ENCODE measurements at regions not wholly inside any gene's neighbourhood (a gene's known extent, or its start where the extent isn't known, plus 50 kb on each side); places are given as distances from the start of the nearest gene placed in this dataset.
A peak's percentile ranks its signal among the peaks of the same experiment; 100 is the strongest.

DNA sequence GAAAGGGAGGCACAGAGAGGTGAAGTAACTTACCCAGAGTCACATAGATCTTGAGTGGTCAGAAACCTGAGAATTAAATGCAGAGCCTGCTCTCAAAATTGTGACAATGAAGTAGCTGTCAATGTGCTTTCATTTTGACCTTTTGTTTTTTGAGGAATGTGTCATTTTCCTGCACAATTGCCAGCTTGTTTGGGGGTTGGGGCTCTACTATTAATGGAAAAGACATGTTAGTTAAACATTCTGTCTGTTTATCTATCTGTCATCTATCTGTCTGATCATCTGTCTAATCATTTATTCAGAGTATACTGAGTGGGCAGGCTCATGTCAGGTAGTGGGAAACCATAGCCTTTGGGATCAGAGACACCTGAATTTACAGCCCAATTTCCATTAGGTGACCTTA lies 428.4 kb downstream of the TSN start:
- DNase-seq, result no peak

DNA sequence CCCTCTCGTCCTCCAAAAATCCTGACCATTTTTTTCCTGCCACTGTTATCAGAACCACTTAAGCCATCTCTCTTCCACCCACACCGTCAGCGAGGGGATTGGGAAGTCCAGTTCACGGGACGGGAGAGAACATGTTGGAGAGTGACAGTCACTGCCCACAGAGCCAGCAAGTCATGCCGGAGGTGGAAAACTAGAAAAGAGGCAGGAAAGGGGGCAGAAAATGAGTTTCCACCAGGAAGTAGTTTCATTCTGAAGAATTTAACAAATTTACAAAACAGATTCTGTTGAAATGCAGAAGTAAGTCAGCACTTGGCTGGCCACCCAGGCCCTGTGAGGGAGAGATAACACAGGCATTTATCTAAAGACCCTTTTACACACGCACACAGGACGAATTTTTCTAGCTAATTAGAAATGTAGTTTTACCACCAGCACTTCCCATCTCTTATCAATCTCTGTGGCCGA lies 431.3 kb downstream of the TSN start:
- peak; percentile 45 to 84 for DNase-seq

DNA sequence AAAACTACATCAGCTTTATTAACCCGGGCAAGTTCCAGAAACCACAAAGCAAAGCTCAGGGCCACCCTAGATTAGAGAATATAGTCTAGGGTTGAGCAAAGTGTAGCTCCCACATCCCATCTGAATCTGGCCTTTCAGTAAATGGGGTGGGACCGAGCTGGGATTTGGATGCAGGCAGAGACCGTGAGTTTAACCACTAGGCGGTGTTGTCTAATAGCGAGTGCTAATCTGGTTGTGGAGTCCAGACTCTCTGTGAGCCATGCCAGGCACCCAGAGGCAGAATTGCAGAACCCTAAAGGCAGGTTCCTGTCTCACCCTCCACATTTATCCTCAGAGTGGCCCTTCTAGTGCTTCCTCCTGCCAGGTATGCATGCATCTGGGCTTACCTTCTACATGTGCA lies 435.9 kb downstream of the TSN start:
- no peak for DNase-seq

DNA sequence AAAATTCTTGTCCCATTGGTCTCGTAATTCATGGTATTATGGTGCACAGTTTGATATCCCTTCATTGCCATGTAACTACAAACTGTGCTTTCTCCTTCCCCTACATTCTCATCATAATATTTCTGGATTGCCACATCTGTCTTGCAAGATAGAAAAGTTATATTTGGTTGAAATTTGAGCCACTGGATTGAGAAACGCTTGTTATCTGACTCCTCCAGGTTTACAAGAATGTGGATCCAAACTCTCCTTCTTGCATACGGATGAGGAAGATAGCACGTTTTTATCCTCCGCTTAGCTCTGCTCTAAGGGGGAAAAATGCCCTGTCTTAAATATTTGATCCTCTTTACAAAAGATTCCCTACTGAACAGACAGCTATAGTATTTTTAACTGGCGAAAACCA lies 438.2 kb downstream of the TSN start:
- no peak for DNase-seq

DNA sequence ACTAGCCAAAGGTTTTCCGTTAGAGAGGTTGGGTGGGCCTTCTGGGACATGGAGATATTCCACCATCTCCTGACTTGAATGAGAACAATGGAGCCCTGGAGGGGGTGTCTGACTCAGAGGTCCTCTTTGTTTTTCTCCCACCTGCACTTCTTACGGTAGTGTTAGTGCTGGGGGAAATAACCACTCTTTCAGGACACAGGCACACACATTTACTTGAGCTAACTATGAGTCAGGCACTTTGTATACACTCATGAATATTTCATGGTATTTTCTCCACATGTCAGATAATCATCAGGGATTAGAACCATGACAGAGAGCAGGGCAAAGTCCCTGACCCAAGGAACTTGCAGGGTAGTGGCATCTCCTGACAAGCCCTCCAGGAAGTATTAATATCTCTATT lies 439.1 kb downstream of the TSN start:
- no peak for DNase-seq

DNA sequence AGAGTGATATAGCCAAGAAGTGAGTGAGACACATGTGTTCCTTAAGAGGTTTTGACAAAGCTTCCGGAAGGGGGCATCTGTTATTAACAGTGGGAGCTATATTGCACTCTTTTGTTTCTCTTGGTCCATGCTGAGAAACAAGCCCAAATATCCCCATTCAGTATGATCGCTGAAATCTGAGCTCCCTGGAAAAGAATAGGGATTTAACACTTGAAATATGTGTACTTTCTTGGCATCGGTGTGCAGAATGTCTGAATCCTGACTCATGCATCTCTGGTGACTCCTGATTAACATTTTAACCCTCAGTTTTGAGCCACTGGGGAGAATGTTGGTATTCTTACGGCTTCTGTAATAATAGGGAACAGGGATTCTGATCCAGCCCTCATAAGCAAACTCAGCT lies 448.1 kb downstream of the TSN start:
- no peak for DNase-seq

DNA sequence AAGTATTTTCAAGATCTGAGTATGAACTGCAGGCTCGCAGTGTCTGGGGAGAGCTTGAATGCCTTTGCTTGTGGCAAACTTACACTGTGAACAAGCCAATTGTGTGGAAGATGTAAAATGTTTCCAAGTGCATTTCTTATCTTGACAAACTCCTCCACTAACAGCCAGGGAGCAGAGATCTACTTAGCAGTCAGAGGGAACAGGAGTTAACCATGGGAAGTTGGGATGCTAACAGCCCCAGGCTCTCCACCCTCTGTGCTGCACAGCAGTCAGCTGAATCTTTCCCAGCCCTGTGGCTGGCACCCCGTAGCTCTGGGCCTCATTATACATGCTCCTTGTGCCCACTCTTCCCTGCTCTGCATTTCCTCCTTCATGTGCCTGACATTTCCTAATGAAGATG lies 450.2 kb downstream of the TSN start:
- no peak for DNase-seq

DNA sequence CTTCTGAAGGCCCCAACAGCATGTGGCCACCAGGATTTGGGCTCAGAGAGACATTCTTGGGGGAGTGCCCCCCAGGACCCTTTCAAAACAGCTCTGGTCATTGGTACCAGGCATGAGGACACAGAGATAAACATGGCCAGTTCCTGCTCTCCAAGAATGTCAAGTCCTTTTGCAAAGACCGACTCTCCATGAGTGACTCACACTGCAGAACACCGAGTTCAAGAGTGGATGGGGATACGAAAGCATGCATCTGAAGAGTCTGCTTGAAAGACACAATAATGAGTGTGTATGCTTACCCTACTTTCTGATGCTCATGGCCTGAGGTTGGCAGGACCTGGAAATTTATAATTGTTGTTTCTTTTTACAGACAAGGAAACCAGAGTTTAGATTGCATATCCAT lies 450.6 kb downstream of the TSN start:
- DNase-seq, result no peak

DNA sequence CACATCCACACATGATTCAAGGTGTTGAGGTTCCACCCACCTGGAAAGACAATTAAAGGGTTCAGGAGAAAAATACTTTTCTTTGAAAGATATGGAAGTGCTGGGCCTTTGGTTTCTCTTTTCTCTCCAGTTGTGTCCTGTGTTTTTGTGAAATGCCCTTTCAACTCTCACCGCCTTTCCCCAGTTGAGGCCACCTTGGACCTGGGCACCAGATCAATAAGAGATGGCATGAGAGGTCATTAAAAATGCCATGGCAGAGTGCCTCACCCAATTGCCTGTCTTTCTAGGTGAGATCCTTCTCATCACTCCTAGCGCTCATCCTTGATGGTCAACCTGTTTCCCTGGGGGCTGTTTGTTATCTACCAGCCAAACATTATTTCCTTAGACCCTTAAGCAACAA lies 453.9 kb downstream of the TSN start:
- DNase-seq, result no peak

DNA sequence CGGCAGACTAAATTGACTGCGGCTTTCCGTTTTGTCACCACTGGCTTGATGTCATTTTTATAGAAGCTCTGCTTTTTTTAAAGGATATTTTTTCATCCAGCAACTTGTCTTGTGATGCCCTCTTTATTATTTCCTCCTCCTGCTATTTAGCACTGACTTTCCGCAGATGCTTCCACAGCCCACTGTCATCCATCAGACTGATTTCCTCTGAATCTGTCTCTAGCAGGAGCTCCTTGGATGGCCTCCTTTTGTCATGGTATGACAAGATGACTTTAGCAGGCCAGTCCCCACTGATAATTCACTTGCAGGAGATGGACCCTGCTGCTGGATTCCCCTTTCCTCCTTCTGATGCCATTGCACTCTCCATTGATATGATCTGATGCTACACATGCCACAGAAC lies 454.6 kb downstream of the TSN start:
- DNase-seq, result no peak

DNA sequence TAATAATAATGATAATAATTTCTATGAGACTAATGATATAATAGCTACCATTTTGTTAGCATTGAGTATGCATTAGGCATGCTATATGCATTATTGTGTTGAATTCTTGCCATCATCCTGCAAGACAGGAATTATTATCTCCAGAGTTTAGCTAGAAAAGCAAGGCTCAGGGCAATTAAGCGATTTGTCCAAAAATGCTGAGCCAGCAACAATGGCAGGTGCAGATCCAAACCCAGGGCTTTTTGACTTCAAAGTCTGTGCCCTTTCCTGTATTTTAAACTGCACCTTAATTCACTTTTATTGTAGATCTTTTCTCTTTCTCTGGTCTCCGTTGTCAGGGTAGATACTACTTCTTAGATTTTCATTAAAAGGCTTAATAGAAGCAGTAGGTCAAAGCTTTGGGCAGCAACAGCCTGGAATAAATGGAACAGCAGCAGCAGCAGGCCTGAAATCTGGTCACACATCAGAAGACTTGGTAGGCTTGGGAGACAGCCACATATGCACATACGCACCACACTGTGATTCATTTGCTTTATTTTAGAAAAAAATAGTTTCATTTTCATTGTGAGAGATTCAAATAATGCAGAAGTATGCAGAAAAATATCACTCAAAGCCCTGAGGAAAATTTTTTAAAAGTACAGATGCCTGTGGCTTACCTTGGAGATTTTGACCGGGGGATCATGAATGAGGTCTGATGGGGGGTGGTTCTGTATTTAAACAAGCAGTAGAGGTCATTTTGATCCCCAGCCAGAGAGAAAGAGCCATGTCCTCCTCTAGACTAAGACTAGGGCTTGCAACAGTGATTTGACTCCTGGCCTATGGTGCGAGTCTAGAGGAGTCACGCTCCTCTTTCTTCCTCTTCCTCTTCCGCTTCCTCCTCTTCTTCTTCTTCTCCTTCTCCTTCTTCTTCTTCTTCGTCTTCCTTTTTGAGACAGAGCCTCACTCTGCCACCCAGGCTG lies 455.7 kb downstream of the TSN start:
- no peak for DNase-seq

DNA sequence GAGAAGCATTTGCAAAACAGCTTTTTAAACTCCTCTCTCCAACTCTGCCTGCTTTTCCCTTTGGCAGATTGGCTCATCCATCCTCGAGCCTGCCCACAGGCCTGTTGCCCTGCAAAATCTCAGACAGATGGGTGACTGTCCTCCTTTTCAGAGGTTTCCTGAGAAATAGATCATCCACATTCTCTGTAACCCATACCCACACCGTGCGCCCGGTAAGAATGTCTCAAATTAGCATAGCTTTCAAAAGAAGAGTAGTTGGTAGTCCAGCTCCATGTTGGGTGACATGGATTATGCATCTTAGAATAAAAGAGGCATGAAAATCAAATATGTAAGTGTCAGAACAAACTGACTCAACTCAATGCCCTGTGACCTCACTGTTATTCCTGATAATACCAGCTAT lies 457.9 kb downstream of the TSN start:
- no peak for DNase-seq

DNA sequence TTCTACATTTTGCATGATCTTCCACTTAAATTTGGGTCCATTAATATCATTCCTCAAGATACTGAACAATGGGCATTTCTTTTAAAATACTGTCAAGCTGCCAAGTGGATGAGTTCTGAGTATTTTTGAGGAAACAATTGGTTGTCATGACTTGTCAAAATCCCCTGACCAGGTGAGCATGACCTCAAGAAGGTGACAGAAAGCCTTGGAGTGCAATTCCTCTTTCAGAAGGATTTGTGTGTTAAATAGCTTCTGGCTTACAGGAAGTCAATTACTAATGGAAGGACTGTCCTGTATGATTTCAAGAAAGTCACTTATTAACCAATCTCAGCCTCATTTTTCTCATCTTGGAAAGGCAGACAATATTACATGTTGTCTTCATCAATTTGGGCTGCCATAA lies 460.6 kb downstream of the TSN start:
- DNase-seq, result no peak

DNA sequence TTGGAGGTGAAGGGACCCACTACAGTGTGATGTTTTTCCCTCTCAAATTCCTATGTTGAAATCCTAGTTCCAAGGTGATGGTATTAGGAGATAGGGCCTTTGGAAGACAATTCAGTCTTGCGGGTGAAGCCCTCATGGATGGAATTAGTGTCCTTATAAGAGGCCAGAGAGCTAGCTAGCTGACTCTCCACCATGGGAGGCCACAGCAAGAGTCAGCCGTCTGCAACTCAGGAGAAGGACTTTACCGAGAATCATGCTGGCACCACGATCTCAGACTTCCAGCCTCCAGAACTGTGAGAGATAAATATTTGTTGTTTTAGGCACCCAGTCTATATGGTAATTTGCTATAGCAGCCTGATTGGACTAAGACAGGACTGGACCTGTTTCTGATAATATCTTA lies 461.4 kb downstream of the TSN start:
- DNase-seq, result no peak

DNA sequence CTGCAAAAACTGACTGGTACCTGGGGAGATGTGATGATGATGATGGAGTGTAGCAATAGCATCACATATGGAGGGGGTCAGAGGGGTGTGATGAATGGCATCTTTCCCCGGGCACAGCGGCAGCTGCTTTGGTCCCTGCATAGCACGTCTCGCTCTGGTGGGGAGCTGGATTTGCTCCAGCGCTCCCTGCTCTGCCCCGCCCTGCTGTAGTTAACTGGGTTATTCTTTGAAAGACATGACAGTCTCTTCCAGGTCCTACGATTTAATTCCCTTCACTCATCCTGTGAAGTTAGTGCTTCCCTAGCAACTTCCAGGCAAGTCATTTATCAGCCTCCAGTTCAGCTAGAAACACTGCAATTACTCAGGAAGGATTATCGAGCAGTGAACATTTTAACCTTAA lies 463.1 kb downstream of the TSN start:
- DNase-seq, result no peak

DNA sequence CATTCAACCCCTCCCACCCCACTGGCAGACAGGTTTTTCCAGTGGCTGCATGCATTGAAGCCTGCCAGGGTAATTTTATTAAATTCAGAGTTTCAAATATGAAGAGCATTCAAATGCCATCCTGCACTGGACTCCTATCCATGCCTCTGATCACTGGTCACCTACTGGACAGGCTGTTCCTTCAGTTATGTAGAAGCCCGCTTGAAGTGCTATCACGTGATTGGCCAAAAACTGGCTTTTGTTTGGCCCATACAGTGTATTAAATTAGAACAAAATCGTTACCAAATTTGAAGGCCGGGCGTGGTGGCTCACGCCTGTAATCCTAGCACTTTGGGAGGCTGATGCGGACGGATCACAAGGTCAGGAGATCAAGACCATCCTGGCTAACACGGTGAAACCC lies 464.1 kb downstream of the TSN start:
- no peak for DNase-seq

DNA sequence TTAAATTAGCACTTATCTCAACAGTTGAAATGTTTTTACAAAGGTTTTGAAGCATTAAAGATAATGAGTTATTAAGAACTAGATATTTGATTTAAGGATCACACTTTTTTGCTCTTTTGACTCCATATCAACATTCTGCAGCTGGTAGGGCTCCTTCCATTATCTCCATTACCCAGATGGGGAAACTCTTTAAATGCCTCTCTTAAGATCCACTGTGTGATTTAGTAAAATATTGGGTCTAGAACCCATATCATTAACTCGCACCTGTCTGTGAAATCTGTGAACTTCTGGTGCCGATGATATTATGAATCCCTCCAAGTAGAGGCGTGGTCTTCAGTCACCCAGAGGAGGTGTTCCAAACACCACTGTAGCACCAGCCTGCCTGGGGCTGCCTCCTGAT lies 466.2 kb downstream of the TSN start:
- DNase-seq, result no peak

DNA sequence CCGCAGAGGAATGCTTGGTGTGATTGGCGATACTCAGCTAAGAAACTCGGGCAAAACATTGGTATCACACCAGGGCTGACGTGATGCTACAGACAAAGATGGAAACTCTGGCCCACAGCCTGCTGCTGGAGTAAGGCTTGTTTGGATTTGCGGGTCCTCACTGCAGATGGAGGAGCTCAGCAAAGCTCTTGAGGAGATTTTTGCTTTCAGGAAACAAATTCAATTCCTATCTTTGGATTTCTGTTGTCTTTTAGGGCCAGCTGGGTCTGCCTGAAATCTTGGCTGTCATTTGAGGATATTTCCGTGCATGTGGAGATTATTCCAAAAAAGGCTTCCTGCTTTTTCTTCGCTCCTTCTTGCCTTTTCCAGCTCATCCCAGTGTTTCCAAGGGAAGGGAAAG lies 475.8 kb downstream of the TSN start:
- no peak for DNase-seq

DNA sequence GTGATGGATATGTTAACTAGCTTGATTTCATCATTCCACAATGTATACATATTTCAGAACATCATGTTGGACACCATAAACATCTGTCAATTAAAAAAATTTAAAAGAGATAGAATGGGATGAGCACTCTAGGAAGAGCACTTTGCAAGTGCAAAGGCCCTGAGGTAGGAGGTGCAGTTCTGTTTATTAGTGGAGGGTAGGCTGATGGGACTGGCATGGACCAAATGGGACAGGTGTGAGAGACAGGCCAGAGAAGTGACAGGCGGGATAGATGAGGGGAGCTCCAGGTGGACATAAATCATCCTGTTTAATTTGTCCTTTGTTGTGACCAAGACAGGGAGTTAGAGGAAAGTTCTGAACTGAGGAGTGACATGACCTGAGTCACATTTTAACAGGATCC lies 477.9 kb downstream of the TSN start:
- no peak for DNase-seq

DNA sequence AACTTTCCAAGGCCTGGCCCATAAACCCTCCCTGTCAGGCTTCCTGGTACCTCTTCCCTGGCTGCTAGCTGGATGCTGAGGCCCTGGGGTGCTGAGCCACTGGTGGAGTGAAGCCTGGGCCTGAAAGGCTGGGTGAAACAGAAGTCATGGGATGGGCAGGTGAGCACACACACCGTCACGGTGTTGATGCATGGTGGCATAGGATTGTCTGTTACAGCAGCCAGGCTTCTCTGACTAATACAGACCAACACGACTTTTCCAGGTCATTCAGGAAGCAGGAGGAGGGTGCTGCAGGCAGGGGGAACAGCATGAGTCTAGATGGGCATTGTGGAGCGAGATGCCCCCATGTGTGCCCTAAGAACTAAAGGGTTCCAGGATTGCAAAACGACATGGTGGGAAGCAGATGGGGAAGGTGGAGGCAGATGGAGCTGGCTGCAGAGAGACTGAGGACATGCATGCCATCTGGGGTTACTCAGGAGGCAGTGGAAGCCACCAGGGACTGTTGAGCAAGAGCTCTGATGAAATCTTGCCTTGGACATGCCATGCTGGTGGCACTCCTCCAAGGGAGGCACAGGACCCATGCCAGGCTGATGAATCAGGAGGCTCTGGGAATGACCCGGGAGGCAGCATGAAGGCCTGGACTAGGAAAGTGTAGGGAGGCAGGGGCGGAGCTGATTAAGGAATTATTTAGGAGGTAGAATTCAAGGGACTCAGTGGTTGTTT lies 480.9 kb downstream of the TSN start:
- DNase-seq, result peak in 1 of 2 donors; percentile 32

DNA sequence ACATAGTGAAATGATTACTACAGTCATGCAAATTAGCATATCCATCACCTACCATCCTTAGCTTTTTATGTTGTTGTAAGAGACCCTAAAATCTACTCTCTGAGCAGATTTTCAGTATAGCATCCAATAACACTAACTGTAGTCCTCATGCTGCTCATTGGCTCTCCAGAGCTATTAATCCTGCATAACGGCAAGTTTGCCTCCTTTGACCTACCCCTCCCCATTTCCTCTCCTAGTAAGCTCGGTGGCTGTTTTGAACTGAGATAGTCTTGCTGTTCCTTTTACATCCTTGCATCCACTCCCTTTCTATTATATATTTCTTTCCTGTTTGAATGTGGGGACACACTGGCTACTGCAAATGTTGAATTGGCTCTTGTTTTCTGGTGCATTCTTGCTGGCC lies 481.5 kb downstream of the TSN start:
- DNase-seq, result no peak

DNA sequence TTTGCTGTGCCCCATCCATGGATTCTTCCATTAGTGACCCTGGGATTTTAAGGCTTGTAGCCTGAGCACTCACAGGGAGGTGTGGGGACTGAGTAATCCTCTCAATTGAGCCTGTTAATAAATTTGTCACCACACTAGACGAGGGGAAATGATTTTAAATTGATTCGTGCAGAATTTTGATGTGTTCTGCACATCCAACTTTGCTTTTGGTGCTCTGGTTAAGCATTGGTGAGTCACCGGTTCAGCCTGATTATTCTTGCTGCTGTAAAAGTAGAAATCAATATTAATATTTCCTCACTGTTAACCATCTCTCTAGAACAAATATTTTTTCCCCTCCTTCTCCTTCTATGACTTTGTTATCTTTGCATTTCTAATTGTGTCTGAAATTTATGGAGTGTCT lies 482.0 kb downstream of the TSN start:
- DNase-seq, result no peak

DNA sequence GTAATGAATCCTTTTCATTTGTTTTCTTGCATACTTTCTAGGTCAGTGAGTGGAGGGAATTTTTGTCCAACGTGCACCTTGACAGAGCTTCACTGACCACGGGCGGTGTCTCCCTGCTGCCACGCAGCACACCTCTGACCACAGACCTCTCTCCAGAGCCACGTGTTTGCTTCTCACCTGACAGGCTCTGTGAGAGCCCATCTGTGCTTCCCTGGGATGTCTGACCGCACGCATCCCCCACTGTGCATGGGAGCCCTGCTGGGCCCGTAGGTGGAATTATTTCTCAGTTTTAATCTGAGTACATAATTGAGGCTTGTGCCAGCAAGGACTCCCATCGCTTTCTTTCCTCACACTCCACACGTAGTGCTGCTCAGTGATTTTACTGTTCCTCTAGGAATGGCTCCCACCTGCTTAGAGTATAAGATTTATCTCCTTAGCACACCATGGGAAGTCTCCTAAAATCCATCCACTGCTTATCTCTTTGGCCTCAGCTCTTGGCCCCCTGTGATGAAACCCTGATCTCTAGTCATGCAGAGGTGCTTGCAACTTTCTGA lies 482.6 kb downstream of the TSN start:
- no peak for DNase-seq

DNA sequence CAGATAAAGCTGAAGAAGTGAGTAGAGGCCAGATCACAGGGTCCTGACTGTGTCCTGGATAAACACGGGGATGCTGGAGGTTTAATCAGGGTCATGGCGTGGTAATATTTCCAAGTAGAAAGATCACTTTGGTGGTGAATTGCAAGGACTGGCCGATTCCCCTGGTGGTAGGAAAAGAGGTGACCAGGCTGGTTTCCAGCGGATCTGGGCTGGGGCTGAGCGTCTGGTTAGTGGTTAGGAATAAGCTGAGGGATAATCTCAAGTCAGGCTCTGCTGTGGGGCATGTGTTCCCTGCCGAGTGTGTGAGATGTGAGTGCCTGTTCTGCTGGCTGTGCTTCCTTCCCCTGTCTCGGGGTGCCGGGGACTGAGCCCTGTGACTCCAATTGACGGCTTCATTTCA lies 484.0 kb downstream of the TSN start:
- DNase-seq, result no peak

Measured in inflammatory macrophage treated with lipopolysaccharide for 1 hour (primary cell).